HG03066 (cell line): ENCODE measurements at regions not wholly inside any gene's neighbourhood (a gene's known extent, or its start where the extent isn't known, plus 50 kb on each side); places are given as distances from the start of the nearest gene placed in this dataset.
"Not testable (repeated sequence)": the region's sequence is repeated elsewhere in the genome, so short reads cannot be mapped to it uniquely, and the experiment has no call there.

Source experiments
- ATAC-seq: cut with Tn5 transposase; IDR thresholded peaks from one replicate; pipeline ENCODE4 v1.9.1; 2021; ENCODE audit warnings: low read depth; ENCODE audit not compliant: unreplicated experiment

DNA sequence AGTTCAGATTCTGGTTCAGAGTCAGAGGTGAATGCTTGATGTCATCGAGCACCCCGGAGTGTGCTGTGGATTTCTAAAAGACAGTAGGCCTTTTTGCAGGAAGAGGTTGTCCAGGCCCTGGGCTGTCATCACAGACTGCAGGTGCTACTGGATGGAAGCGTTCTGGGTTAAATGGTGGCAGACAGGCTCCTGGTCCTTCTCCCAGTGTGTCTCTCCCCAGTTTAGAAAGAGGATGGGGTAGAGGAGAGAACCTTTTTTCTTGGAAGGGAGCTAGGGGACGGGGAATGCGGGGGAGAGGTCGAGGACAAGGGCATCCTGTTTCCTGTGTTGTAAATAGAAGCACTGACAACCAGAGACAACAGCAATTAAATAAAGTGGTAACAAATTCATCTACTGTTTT, 102.3 kb upstream of the NUDT6 start:
- no peak for ATAC-seq

DNA sequence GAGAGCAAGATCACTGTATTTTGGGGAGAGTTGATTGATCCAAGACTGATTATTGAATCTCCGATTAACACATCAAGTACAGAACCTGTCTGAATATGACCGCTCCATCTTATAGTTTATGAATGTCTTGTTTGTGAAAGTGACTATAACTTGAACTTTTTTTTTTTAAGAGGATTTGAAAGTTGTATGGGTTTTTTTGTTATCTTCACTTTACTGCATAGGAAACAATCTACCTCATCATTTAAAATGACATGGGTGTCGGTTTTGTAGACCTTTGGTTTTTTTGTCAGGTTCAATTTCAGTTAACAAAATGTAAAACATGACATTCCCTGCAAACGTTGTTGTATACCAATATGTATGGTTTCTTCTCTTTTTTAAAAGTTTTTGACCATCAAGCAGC, 103.0 kb upstream of the NUDT6 start:
- ATAC-seq, result no peak

DNA sequence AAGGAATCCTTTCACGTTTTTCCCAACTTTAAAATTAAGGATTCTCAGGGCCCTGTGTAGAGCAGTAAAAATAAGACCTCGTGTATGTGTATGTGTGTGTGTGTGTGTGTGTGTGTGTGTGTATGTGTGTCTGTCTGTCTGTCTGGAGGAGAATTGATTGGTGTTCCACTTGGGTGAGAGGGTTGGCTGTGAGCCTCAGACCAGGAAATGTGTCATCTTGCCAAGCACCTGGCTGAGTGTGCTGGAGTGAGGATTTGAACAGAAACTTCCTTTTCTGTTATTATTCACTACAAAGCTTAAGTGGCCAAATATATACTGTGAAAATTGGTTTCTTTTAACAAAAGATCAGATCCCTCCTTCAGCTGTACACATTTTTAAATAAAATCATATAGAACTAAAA, 103.6 kb upstream of the NUDT6 start:
- not testable (repeated sequence) for ATAC-seq

DNA sequence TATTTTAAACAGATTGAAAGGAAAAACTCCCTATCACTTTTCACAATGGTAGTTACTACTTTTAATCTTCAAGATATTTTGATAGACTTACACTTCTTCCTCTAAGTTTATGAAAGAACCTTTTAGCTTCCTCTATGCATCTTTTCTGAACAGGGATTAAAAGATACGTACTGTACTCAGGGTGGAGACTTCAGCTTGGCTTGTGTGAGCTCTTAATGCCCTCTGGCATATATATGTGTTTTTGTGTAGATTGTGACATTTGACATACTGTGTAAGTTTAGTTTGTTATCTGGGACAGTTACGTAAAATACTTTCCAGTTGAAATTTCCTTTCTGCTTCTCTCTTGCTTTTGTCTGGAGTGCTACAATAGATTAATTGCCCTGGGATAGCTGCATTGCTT, 109.3 kb upstream of the NUDT6 start:
- no peak for ATAC-seq

DNA sequence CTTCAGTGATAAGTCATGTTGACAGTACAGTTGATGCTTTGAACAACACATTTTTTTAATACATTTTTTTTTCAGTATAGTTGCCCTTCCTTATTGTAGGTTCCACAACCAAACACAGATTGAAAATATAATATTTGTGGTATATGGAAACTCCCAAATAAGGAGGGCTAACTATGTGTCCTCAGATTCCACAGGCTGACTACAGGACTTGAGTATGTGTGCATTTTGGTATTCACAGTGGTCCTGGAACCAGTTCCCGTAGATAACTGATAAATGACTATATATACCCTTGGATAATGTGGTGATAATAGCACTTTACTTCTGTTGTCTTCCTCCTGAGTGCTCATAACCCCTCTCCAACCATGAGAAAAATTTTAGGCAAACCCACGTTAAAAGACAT, 111.6 kb upstream of the NUDT6 start:
- no peak for ATAC-seq

DNA sequence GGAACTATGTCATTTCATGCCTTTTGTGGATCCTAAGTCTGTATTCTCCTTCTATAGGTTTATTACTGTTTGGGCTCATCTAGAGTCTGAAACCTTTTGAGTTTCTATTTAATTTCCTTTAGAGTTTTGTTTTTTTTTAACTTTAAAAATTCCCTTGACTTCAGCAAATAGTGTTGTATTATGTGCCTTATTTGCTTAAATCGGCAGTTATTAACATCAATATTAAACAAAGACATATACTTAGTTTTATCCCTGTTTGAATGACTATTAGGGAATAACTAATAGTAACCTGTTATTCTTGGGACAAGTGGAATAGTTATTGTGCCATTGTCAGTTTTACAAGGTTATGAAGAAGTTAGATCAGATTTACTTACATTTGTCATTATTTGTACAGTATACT, 112.8 kb upstream of the NUDT6 start:
- no peak for ATAC-seq

DNA sequence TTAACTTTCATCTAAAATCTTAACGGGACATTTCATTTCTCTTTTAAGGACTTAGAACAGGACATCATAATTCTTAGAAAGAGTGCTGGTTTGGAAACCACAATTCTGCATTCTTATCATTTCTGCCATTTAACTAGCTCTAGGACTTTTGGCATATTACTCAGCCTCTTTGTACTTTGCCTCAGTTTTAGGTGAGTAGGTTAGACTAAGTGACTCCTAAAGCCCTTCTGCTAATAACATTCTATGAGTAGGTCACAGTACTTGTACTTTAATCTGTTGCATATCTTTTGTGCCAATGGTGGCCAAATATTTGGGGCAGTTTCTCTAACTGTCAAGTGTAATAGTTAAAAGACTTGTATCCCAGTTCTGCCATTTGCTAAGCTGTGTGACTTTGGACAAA, 115.4 kb upstream of the NUDT6 start:
- no peak for ATAC-seq

DNA sequence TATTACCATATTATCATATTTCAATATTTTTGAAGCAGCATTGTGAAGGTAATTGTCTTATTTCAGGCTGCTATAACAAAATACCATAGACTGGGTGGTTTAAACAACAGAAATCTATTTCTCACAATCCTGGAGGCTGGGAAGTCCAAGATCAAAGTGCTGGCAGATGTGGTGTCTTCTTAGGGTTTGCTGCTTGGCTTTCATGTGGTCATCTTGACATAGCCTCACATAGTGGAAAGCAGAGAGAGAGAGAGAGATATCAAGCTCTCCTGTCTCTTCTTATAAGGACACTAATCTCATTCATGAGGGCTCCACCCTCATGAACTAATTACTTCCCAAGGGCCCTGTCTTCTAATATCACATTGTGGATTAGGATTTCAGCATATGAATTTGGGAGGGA, 119.7 kb upstream of the NUDT6 start:
- ATAC-seq, result no peak

DNA sequence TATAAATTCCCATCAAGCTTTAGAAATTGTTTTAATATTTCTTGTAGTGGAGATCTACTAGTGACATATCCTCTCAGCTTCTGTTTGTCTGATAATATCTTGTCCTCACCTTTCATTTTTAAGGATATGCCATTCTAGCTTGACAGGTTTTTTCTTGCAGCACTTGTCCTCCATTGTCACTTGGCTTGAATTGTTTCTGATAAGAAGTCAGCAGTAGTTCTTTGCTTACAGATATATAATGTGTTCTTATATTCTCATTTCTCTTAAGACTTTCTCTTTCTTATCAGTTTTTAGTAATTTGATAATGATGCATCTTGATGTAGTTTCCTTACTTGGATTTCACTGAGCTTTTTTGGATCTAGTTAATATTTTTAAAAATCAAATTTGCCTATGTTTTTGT, 120.6 kb upstream of the NUDT6 start:
- no peak for ATAC-seq

DNA sequence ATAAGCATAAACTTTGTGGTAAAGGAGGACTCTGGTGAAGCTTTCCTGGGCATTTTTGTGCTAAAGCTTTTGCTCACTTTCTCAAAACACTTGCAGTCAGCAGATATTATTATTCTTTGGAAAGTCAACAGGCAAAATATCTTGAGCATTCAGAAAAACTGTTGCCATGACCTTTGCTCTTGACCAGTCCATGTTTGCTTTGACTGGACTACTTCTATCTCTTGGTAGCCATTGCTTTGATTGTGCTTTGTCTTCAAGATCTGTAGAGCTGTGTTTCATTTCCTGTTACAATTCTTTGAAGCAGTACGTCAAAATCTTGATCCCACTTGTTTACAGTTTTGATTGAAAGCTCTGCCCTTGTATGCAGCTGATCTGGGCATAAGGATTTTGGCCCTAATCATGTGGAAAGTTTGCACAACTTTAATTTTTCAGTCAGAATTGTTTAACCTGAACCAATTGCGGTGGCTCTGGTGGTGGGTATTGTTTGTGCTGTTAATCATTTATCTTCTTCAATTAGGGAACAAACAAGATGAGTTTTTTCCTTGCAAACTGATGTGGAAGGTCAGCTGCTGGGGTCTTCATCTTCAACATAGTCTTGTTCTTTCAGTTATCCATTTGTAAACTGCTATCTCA, 121.5 kb upstream of the NUDT6 start:
- ATAC-seq, result no peak

DNA sequence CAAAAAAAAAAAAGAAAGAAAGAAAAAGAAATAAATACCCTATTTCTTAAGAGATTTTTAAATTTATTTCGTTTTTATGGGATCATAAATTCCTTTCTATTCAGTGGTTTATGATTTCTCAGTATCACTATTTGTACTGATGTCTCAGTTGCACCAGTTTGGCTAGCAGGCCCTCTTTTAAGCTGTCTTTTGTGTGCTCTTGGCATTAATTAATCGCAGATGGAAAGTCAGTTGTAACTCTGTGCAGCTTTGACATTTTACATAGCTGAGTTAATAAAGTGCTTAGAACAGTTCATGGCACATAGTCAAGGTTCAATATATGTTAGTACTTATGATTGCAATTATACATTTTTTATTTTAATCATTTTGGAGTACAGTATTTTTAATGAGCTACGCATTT, 123.7 kb upstream of the NUDT6 start:
- ATAC-seq, result no peak

DNA sequence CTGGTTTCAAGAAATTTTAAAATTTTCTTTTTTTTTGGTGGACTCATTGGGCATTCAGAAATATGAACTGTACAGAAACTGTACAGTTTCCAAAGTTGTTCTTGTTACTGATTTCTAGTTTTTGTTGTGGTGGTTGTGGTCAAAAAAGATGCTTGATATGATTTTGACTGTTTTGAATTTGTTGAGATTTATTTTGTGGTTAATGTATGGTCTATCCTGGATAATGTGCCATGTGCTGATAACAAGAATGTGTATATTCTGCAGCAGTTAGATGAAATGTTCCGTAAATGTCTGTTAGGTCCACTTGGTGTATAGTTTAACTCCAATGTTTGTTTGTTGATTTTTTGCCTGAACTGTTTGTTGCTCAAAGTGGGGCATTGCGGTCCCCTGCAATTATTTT, 127.6 kb upstream of the NUDT6 start:
- no peak for ATAC-seq

DNA sequence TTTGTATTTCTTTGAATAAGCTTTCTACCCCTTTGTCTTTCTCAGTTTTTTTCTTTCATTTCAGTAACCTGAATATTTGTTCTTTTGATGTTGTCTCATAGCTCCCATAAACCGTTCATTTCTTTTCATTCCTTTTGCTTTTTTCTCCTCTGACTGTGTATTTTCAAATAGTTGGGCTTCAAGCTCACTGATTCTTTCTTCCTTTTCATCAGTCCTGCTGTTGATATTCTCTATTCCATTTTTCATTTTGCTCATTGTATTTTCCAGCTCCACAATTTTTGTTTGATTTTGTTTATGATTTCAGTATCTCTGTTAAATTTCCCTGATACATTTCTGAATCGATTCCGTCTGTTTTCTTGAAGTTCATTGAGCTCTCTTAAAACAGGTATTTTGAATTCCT, 129.6 kb upstream of the NUDT6 start:
- no peak for ATAC-seq

DNA sequence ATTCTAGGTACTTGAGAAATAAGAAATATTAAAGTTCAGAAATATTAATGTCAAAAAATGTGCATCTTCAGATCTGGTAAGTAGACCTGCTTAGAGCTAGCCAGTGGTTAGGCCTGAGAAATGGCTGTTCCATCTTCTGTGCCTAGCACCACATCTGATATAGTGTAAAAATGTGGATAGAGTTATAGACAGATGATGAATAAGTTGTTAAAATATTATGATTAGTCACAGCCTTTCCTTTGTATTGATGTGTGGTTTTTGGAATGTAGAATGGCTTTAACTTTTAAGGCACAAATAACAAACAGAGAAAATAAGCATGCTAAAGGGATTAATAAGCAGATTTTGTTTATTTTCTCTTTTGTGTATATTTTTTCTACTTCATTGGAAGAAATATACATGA, 133.5 kb upstream of the NUDT6 start:
- no peak for ATAC-seq

DNA sequence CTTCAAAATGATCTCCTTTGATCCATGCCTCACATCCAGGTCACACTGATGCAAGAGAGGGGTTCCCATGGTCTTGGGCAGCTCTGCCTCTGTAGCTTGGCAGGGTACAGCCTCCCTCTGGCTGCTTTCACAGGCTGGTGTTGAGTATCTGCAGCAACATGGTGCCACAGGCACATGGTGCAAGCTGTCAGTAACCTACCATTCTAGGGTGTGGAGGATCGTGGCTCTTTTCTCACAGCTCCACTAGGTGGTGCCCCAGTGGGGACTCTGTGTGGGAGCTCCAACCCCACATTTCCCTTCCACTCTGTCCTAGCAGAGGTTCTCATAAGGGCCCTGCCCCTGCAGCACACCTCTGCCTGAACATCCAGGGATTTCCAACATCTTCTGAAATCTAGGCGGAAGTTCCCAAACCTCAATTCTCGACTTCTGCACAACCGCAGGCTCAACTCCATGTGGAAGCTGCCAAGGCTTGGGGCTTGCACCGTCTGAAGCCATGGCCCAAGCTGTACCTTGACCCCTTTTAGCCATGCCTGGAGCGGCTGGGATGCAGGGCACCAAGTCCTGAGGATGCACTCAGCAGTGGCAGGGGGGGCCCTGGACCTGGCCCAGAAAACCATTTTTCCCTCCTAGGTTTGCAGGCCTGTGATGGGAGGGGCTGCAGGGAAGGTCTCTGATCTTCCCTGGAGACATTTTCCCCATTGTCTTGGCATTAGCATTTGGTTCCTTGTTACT, 137.8 kb upstream of the NUDT6 start:
- ATAC-seq, result no peak

DNA sequence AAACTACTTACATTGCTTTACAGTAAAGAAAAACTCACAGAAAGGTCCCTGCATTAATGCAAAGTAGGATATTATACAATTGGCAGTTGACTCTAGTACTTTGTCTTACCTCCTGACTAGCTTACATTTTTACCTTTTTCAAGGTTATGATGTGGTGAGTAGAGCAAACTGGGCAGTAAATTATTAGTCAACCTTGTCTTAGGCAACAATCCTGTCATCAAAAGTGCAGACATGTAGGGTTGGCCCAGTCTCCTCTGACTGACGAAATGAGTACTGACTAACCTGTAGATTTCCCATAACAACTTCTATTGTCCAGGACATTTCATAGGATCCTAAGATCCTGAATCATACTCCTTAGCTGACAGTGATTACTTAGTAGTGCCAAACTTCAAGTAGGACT, 142.0 kb upstream of the NUDT6 start:
- ATAC-seq, result no peak

DNA sequence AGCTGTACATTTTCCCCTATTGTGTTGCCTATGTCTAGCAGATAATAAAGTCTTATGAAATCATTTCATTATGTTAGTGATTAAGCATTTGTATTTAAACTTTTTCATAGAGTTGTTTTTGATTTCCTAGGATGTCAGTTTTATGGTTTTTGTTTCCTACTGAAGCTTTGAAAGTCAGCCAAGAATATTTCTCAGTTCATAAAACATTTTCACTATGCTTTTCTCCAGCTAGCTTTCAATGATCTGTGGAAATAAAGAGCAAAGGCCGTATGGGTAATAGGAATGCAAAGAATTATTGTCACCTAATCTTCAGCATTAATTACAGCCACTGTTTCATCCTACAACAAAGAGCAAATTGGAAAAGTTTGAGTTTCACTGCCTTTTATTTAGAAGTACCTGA, 145.7 kb upstream of the NUDT6 start:
- ATAC-seq, result no peak

DNA sequence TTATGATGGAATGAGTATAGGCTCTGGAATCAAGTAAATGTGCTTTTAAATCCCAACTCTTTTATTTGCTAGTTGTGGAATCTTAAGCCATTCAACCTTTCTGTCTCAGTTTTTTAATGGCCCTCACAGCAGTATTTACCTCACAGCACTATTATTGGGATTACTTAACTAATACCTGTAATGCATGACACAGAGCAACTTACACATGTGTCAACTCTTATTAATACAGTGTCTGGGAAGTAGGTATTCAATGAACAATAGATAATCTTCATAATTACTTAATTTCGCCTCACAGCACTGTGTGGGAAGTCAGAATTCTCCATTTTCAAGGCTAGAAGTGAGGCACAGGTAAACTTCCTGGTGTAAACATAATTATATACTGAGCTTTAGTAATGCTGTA, 149.7 kb upstream of the NUDT6 start:
- no peak for ATAC-seq

DNA sequence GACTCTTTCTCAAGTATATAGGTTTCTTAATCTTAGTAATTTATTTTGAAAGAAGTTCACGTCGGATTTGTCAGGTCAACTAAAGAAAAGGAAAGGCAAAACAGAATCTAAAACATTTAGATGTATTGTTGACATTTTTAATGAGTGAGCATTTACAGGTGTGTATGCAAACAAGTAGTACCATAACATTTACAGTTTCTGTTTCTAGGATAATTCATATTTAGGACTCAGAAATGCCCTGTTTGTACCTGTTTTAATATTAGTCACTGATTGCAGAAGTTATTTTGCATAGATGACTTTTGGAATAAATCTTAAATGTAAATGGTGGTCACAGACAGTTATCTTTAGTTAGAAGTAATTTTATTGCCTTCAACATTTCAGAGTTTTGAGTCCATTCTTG, 151.3 kb upstream of the NUDT6 start:
- ATAC-seq, result no peak

DNA sequence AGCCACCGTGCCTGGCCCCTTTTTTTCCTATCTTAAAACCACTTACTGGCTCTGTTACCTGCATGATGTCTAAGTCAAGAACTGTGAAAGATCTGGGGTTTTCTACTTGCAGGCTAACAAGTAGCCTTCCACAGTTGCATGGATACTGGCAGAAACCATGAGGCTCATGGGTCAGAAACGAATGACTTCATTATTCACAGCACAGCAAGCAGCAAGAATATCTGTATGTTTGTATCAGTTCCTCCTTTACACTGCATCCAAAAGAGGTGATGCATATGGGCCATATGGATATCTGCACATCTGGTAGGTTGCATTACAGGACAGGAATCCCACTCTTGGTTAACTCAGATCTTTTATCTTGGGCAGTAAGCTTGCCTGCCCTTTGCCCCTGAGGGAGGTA, 154.9 kb upstream of the NUDT6 start:
- no peak for ATAC-seq

DNA sequence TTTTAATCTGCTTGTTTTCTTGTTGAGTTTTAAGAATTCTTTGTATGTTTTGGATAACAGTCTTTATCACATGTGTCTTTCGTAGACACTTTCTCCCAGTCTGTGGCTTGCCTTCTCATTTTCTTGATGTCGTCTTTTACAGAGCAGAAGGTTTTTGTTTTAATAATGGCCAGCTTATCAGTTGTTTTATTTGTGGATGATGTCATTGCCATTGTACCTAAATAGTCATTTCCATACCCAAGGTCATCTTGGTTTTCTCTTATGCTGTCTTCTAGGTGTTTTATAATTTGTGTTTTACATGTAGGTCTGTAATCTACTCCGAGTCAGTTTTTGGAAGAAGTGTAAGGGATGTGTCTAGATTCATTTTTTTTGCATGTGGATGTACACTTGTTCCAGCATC, 159.6 kb upstream of the NUDT6 start:
- ATAC-seq, result no peak

DNA sequence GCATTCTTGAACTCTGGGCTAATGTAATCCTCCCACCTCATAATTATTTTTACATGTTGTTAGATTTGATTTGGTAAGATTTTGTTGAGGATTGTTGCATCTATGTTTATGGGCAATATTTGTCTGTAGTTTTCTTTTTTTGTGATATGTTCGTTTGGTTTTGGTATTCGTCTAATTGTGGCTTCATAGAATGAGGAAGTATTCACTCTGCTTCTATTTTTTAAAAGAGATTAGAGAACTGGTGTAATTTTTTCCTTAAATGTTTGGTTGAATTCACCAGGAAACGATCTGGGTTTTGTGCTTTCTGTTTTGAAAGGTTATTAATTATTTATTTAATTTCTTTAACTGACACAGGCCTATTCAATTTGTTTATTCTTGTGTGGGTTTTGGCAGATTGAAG, 161.2 kb upstream of the NUDT6 start:
- ATAC-seq, result no peak

DNA sequence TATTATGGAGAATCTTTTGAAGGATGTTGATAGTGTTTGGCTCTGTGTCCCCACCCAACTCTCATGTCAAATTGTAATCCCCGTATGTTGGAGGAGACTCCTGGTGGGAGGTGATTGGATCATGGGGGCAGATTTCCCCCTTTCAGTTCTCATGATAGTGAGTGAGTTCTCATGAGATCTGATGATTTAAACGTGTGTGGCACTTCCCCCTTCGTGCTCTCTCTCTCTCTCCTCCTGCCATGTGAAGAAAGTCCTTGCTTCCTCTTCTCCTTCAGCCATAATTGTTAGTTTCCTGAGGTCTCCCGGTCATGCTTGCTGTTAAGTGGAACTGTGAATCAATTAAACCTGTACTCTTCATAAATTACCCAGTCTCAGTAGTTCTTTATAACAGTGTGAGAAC, 166.1 kb upstream of the NUDT6 start:
- no peak for ATAC-seq
